ENCODE measurements at regions not wholly inside any gene's neighbourhood (a gene's known extent, or its start where the extent isn't known, plus 50 kb on each side); places are given as distances from the start of the nearest gene placed in this dataset.

GRCh38 chr12:113735131-113735530 is 231.0 kb downstream of the RBM19 start:
- no peak for TF ChIP-seq REST (IDR thresholded peaks at IDR 0.05; ENCODE audit: insufficient replicate concordance, low read depth)
- TF ChIP-seq CTCF (IDR thresholded peaks at IDR 0.05; ENCODE audit: insufficient read depth, low read length) = no peak
- no peak for TF ChIP-seq POLR2AphosphoS5 (IDR thresholded peaks at IDR 0.05; ENCODE audit: low read depth)

Measured in HL-60 (cell line).